ENCODE measurements at regions not wholly inside any gene's neighbourhood (a gene's known extent, or its start where the extent isn't known, plus 50 kb on each side); places are given as distances from the start of the nearest gene placed in this dataset.

DNA sequence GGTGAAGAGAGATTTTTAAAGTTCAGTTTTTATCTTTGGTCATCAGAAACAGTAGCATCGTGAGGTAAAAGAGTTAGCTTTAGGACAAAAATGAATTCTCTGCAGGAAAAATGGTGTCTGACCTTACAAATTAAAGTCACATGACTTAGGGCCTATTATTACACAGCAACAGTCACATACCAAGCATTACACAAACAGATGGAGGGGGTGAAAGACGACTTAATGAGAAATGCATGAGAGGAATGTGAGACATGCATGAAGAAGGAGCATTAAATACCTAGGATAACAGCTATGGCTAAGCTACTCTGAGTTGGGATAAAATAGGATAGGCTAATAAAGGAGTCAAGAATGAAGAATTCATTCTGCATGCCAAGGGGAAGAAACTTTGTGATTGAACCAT lies 77.5 kb downstream of the BLID start:
- ChIA-PET POLR2A (ENCODE audit: unreplicated experiment) (no interaction called here), CTCF (no interaction called here)
- DNase-seq: no peak
- Histone ChIP-seq H3K9me3 (ENCODE audit: insufficient read depth, low read depth) (no peaks in the 10 kb centered on the region), H2AFZ (no peak overlapping the region), H3K4me2 (no peak overlapping the region), H3K4me1 (replicated peaks; ENCODE audit: insufficient read depth) (no peaks in the 10 kb centered on the region), H3K9me2 (ENCODE audit: insufficient read depth) (no peaks in the 10 kb centered on the region), H3K79me2 (ENCODE audit: low read depth) (no peaks in the 10 kb centered on the region), H3K27me3 (ENCODE audit: insufficient read depth, low read depth) (no peaks in the 10 kb centered on the region), H3K4me3 (no peak overlapping the region), H3F3A (ENCODE audit: insufficient read depth, low read depth) (no peaks in the 10 kb centered on the region), H4K20me1 (ENCODE audit: insufficient read depth) (no peaks in the 10 kb centered on the region), H3K27ac (no peak overlapping the region), H3K36me3 (ENCODE audit: low read depth) (no peaks in the 10 kb centered on the region)
- no TSS peak for BruUV-seq (replicated peaks)
- no peak for TF ChIP-seq EZH2 (IDR thresholded peaks at IDR 0.05; ENCODE audit: low read depth)
- intact Hi-C loops (cut with micrococcal nuclease; ENCODE audit: unreplicated experiment): no loop called here

DNA sequence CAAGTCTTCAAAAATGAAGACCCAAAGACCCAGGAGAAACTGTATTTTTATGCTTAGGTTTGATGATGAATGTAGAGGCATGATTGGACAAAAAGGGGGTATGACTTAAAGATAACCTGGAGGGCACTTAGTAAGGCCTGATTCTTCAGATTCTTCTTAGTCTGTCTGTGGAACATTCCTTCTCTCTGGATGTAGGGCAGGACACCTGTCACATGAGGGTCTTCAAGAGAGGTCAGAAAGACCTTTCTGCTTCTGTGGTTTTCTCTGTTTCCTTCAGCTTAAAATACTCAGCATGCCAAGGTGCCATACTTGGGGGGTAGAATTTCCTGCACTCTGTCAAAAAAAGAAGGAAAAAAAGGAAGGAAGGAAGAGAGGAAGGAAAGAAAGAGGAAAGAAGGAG lies 78.1 kb downstream of the BLID start:
- intact Hi-C loops (cut with micrococcal nuclease; ENCODE audit: unreplicated experiment): no loop called here
- no peaks in the 10 kb centered on the region for H3K36me3 ChIP-seq (ENCODE audit: low read depth)

DNA sequence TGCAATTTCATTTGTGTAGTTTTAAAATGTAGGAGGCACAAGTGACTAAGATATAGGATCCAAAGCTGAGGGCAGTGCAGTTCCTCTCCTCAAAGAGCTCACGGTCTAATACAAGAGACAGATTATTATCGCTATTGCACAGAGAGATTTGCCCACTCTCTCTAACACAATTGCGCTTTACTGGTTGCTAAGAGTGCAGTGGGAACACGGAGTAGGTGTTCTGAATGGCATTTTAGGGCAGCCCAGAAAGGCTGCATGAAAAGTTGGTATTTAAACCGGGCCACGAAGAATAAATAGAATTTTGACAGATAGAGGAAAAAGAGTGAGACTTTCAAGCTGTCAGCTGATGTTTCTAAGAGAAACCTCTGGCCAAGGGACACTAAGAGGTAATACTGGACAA lies 79.5 kb downstream of the BLID start:
- Histone ChIP-seq H3K27me3 (ENCODE audit: insufficient read depth, low read depth) (no peaks in the 10 kb centered on the region), H3K4me3 (no peak overlapping the region), H3K36me3 (ENCODE audit: low read depth) (no peaks in the 10 kb centered on the region), H3K4me2 (no peak overlapping the region), H4K20me1 (ENCODE audit: insufficient read depth) (no peaks in the 10 kb centered on the region), H3F3A (ENCODE audit: insufficient read depth, low read depth) (no peaks in the 10 kb centered on the region), H3K79me2 (ENCODE audit: low read depth) (no peaks in the 10 kb centered on the region), H3K4me1 (replicated peaks; ENCODE audit: insufficient read depth) (no peaks in the 10 kb centered on the region), H3K27ac (no peak overlapping the region), H3K9me3 (ENCODE audit: insufficient read depth, low read depth) (no peaks in the 10 kb centered on the region), H3K9me2 (ENCODE audit: insufficient read depth) (no peaks in the 10 kb centered on the region), H2AFZ (no peak overlapping the region)
- DNase-seq: no peak
- BruUV-seq (replicated peaks): no TSS peak
- TF ChIP-seq, protein P1, sequence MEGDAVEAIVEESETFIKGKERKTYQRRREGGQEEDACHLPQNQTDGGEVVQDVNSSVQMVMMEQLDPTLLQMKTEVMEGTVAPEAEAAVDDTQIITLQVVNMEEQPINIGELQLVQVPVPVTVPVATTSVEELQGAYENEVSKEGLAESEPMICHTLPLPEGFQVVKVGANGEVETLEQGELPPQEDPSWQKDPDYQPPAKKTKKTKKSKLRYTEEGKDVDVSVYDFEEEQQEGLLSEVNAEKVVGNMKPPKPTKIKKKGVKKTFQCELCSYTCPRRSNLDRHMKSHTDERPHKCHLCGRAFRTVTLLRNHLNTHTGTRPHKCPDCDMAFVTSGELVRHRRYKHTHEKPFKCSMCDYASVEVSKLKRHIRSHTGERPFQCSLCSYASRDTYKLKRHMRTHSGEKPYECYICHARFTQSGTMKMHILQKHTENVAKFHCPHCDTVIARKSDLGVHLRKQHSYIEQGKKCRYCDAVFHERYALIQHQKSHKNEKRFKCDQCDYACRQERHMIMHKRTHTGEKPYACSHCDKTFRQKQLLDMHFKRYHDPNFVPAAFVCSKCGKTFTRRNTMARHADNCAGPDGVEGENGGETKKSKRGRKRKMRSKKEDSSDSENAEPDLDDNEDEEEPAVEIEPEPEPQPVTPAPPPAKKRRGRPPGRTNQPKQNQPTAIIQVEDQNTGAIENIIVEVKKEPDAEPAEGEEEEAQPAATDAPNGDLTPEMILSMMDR (conservative IDR thresholded peaks at IDR 0.05): no peak
- TF ChIP-seq EZH2 (IDR thresholded peaks at IDR 0.05; ENCODE audit: low read depth): no peak
- intact Hi-C loops (cut with micrococcal nuclease; ENCODE audit: unreplicated experiment): no loop called here
- ChIA-PET POLR2A (ENCODE audit: unreplicated experiment) (interaction anchor here (0.6 kb wide), 1 partner anchor 9 kb away, joined by 20 read pairs; no protein-coding TSS in a partner anchor), CTCF (no interaction called here)

More for the DNA sequence above, 78.1 kb downstream of the BLID start:
- no peak overlapping the region for H3K27ac ChIP-seq
- TF ChIP-seq EZH2 (IDR thresholded peaks at IDR 0.05; ENCODE audit: low read depth): no peak
- TF ChIP-seq, protein P1 (conservative IDR thresholded peaks at IDR 0.05): no peak
- H3K4me1 ChIP-seq (replicated peaks; ENCODE audit: insufficient read depth): no peaks in the 10 kb centered on the region
- POLR2A ChIA-PET (ENCODE audit: unreplicated experiment): no interaction called here
- no peaks in the 10 kb centered on the region for H3K79me2 ChIP-seq (ENCODE audit: low read depth)
- H4K20me1 ChIP-seq (ENCODE audit: insufficient read depth): no peaks in the 10 kb centered on the region
- CTCF ChIA-PET: no interaction called here
- H3K4me3 ChIP-seq: no peak overlapping the region
- no peak overlapping the region for H3K4me2 ChIP-seq
- H2AFZ ChIP-seq: no peak overlapping the region
- no peaks in the 10 kb centered on the region for H3K27me3 ChIP-seq (ENCODE audit: insufficient read depth, low read depth)
- DNase-seq: no peak
- no TSS peak for BruUV-seq (replicated peaks)
- no peaks in the 10 kb centered on the region for H3K9me3 ChIP-seq (ENCODE audit: insufficient read depth, low read depth)
- H3K9me2 ChIP-seq (ENCODE audit: insufficient read depth): no peaks in the 10 kb centered on the region
- no peaks in the 10 kb centered on the region for H3F3A ChIP-seq (ENCODE audit: insufficient read depth, low read depth)

DNA sequence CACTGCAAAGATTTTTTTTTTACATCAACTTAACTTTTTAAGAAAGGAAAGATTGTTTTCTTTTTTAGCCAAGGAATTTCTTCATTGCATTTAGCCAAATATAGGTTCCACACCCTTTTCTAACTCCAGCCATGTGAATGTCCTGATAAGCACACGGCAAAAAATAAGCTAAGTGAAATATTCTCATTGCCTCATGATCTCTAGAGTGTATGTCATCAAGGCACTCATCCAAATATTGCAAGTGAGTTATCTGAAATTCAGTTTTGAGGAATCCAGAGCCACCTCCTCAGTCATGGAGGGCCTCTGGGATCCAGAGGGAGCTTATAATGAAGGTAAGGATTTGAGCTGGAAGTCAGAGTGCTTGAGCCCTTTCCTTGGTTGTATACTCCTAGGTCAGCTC lies 80.0 kb downstream of the BLID start:
- POLR2A ChIA-PET (ENCODE audit: unreplicated experiment): interaction anchor here (0.6 kb wide), 1 partner anchor 9 kb away, joined by 20 read pairs; no protein-coding TSS in a partner anchor
- H3K79me2 ChIP-seq (ENCODE audit: low read depth): no peaks in the 10 kb centered on the region

More for the DNA sequence above, 80.0 kb downstream of the BLID start:
- Histone ChIP-seq H4K20me1 (ENCODE audit: insufficient read depth) (no peaks in the 10 kb centered on the region), H3K9me3 (ENCODE audit: insufficient read depth, low read depth) (no peaks in the 10 kb centered on the region), H3K27me3 (ENCODE audit: insufficient read depth, low read depth) (no peaks in the 10 kb centered on the region), H3K9me2 (ENCODE audit: insufficient read depth) (no peaks in the 10 kb centered on the region), H2AFZ (no peak overlapping the region), H3K36me3 (ENCODE audit: low read depth) (no peaks in the 10 kb centered on the region), H3F3A (ENCODE audit: insufficient read depth, low read depth) (no peaks in the 10 kb centered on the region), H3K27ac (no peak overlapping the region), H3K4me1 (replicated peaks; ENCODE audit: insufficient read depth) (no peaks in the 10 kb centered on the region), H3K4me2 (no peak overlapping the region), H3K4me3 (no peak overlapping the region)
- DNase-seq: no peak
- BruUV-seq (replicated peaks): no TSS peak
- no peak for TF ChIP-seq EZH2 (IDR thresholded peaks at IDR 0.05; ENCODE audit: low read depth)
- TF ChIP-seq, protein P1 (conservative IDR thresholded peaks at IDR 0.05): no peak
- CTCF ChIA-PET: no interaction called here
- intact Hi-C loops (cut with micrococcal nuclease; ENCODE audit: unreplicated experiment): no loop called here
